Panc1 (cell line): ENCODE measurements at regions not wholly inside any gene's neighbourhood (a gene's known extent, or its start where the extent isn't known, plus 50 kb on each side); places are given as distances from the start of the nearest gene placed in this dataset.

Experiments used
- ATAC-seq: fragments of 200-7000 bp; cut with Tn5 transposase; 2 replicates; pipeline ENCODE4 v1.9.1; 2020; ENCODE audit warnings: mild to moderate bottlenecking, moderate library complexity
- BruUV-seq: library from RNA; stranded (reverse); fragments of 400-500 nt; replicated peaks from 2 replicates; lab custom pipeline; 2021; lab: Mats Ljungman, UMichigan
- CTCF ChIA-PET: fragments of 300-600 bp; sonication (Branson Sonifier 250); formaldehyde crosslinking; loops from one replicate; lab custom pipeline; 2022; ENCODE audit warnings: antibody characterized with exemption; lab: Charles Lee
- POLR2A ChIA-PET: fragments of 300-600 bp; sonication (Branson Sonifier 250); formaldehyde crosslinking; loops from one replicate; lab custom pipeline; 2022; ENCODE audit warnings: antibody characterized with exemption; lab: Charles Lee
- DNase-seq: peaks from one replicate; pipeline ENCODE4 v3.0.0-alpha.2; 2010; ENCODE audit warnings: low read depth, low spot score
- H3K27ac ChIP-seq: 2 replicates; pipeline ENCODE4 v1.5.1; 2011; ENCODE audit warnings: mild to moderate bottlenecking, low read length, inconsistent platforms
- H3K27me3 ChIP-seq: fragments of 200-500 bp; sonication (Bioruptor generic); 2 replicates; pipeline ENCODE4 v1.6.0; 2014; ENCODE audit warnings: low read length, inconsistent platforms; ENCODE audit not compliant: control insufficient read depth, insufficient read depth
- H3K36me3 ChIP-seq: fragments of 200-500 bp; sonication (Bioruptor generic); 2 replicates; pipeline ENCODE4 v1.5.1; 2014; ENCODE audit warnings: inconsistent platforms, mild to moderate bottlenecking, low read length, moderate library complexity; ENCODE audit not compliant: control insufficient read depth, insufficient read depth
- H3K4me1 ChIP-seq: 2 replicates; pipeline ENCODE4 v1.5.1; 2011; ENCODE audit warnings: inconsistent platforms, mild to moderate bottlenecking, low read length, moderate library complexity; ENCODE audit not compliant: control insufficient read depth, insufficient read depth
- H3K4me3 ChIP-seq, 2 experiments: 2 replicates each; pipeline ENCODE4 v1.5.1; 2011 to 2012; ENCODE audit warnings: low read depth in 2 of 2, low read length in 2 of 2, mild to moderate bottlenecking in 2 of 2, inconsistent platforms in 1 of 2, moderate library complexity in 1 of 2
- H3K9me3 ChIP-seq: fragments of 200-500 bp; sonication (Bioruptor generic); 2 replicates; pipeline ENCODE4 v1.5.1; 2014; ENCODE audit warnings: low read depth, mild to moderate bottlenecking, inconsistent platforms, low read length, moderate library complexity; ENCODE audit not compliant: control insufficient read depth, insufficient read depth
- POLR2AphosphoS5 ChIP-seq: IDR thresholded peaks from 2 replicates; pipeline ENCODE4 v1.6.1; 2012; ENCODE audit warnings: mild to moderate bottlenecking, low read depth, low read length, moderate library complexity
- REST ChIP-seq, 2 experiments: IDR thresholded peaks; 2 replicates each; pipeline ENCODE4 v1.6.1; 2011 to 2012; ENCODE audit warnings: low read depth in 2 of 2, control low read depth in 1 of 2, low read length in 1 of 2, mild to moderate bottlenecking in 1 of 2, moderate library complexity in 1 of 2; ENCODE audit not compliant: insufficient read depth in 1 of 2
- SIN3A ChIP-seq: IDR thresholded peaks from 2 replicates; pipeline ENCODE4 v1.6.1; 2012; ENCODE audit warnings: low read depth, mild to moderate bottlenecking, low read length, moderate library complexity, borderline replicate concordance; ENCODE audit not compliant: insufficient read depth
- TCF7L2 ChIP-seq: IDR thresholded peaks from 2 replicates; pipeline ENCODE4 v1.6.1; 2011; ENCODE audit warnings: mild to moderate bottlenecking, low read depth, low read length, inconsistent platforms
- in situ Hi-C: cut with HindIII; loops from 2 replicates; pipeline ENCODE4 v1.10.0; 2016; ENCODE audit warnings: low sequenced_read_pairs, low pct_unique_long_range_greater_than_20kb
- intact Hi-C: fragments of 100-400 bp; cut with micrococcal nuclease; formaldehyde crosslinking; loops from one replicate; pipeline ENCODE4 v1.10.0; 2022; ENCODE audit not compliant: unreplicated experiment
- TF ChIP-seq, protein P1 (sequence below): fragments of 450-650 bp; IDR thresholded peaks from 2 replicates; pipeline ENCODE4 v1.5.1; 2017; ENCODE audit warnings: mild to moderate bottlenecking

DNA sequence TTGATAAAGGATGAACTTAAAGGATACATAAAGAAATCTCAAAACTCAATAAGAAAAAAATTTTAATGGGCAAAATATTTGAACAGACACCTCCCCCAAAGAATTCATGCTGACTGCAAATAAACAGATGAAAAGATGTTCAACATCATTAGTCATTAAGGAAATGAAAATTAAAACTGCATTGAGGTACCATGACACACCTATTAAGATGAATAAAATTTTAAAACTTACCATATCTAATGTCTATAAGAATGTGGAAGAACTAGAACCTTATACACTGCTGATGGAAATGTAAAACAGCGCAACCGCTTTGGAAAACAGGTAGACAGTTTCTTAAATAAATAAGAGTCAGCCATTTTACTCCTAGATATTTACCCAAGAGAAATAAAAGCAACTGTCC, 266.8 kb upstream of the TET2 start:
- no TSS peak for BruUV-seq
- Histone ChIP-seq H3K9me3 (no peaks in the 10 kb centered on the region), H3K27me3 (no peaks in the 10 kb centered on the region), H3K4me3 (no peak overlapping the region), H3K36me3 (no peaks in the 10 kb centered on the region), H3K27ac (no peak overlapping the region), H3K4me1 (no peaks in the 10 kb centered on the region)
- in situ Hi-C loops (no loop called here), intact Hi-C loops (no loop called here)
- ATAC-seq (no peak), DNase-seq (no peak)
- ChIA-PET CTCF (no interaction called here), POLR2A (no interaction called here)
- TF ChIP-seq, protein P1, sequence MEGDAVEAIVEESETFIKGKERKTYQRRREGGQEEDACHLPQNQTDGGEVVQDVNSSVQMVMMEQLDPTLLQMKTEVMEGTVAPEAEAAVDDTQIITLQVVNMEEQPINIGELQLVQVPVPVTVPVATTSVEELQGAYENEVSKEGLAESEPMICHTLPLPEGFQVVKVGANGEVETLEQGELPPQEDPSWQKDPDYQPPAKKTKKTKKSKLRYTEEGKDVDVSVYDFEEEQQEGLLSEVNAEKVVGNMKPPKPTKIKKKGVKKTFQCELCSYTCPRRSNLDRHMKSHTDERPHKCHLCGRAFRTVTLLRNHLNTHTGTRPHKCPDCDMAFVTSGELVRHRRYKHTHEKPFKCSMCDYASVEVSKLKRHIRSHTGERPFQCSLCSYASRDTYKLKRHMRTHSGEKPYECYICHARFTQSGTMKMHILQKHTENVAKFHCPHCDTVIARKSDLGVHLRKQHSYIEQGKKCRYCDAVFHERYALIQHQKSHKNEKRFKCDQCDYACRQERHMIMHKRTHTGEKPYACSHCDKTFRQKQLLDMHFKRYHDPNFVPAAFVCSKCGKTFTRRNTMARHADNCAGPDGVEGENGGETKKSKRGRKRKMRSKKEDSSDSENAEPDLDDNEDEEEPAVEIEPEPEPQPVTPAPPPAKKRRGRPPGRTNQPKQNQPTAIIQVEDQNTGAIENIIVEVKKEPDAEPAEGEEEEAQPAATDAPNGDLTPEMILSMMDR = no peak
- TF ChIP-seq POLR2AphosphoS5 (no peak), TCF7L2 (no peak), REST (IDR thresholded peaks at IDR 0.05; ENCODE audit: insufficient read depth in 1 of 2, low read depth in 2 of 2, low read length in 1 of 2) (no peak), SIN3A (no peak)

DNA sequence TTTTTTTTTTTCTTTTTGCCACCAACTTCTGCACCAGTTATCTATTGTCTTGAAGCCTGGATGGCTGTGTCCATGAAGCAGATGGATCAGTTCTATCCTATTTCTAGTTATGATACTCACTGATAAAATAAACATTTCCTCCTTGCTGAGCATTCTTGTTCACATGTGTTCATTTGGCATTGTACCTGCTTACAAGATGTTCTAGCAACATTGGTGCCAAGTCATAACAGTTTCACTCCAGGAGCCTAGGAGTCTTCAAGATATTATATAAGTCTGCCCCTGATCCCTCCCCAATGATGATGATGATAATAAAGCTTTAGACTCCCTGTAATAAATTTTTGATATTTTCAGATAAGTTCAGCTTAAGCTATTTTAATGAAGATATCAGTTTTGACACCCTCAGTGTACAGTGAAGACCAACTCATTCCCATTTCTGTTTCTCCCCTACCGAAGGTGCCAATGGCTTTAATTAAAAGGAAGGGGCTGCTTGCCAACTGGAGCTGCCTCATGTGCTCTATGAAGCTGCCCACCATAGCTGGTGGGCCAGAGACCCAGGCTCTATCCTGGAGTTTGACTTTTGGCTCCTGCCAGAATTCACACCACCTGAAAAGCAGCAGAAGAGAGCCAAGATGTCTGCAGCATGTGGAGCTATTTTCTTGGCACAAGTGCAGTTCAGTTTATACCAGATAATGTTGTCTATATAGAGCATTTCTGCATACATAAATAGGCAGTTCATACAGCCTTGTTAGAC, 265.4 kb upstream of the TET2 start:
- in situ Hi-C loops = no loop called here
- intact Hi-C loops = no loop called here
- no TSS peak for BruUV-seq
- no peaks in the 10 kb centered on the region for H3K36me3 ChIP-seq
- ATAC-seq (no peak), DNase-seq (no peak)
- no peak overlapping the region for H3K27ac ChIP-seq
- H3K9me3 ChIP-seq = no peaks in the 10 kb centered on the region
- H3K4me1 ChIP-seq = no peaks in the 10 kb centered on the region
- no peaks in the 10 kb centered on the region for H3K27me3 ChIP-seq
- POLR2A ChIA-PET = no interaction called here
- H3K4me3 ChIP-seq = no peak overlapping the region
- no peak for TF ChIP-seq POLR2AphosphoS5
- no peak for TF ChIP-seq SIN3A
- no peak for TF ChIP-seq TCF7L2
- TF ChIP-seq, protein P1 = no peak
- no peak for TF ChIP-seq REST (IDR thresholded peaks at IDR 0.05; ENCODE audit: insufficient read depth in 1 of 2, low read depth in 2 of 2, low read length in 1 of 2)
- CTCF ChIA-PET = no interaction called here
